GM11168 (cell line): ENCODE measurements at regions not wholly inside any gene's neighbourhood (a gene's known extent, or its start where the extent isn't known, plus 50 kb on each side); places are given as distances from the start of the nearest gene placed in this dataset.

Source experiments
- in situ Hi-C: fragments of 300-500 bp; cut with MboI; formaldehyde crosslinking; loops from one replicate; pipeline ENCODE4 v1.12.0; 2022; ENCODE audit warnings: low sequenced_read_pairs; ENCODE audit not compliant: unreplicated experiment

GRCh38 chr12:4112290-4112689, 161.3 kb upstream of the CCND2 start:
- in situ Hi-C loops: no loop called here

- in situ Hi-C loops: no loop called here
These were observed 162.6 kb upstream of the CCND2 start for GRCh38 chr12:4111010-4111409.

GRCh38 chr12:4109826-4110225, 163.7 kb upstream of the CCND2 start:
- in situ Hi-C loops: loop anchor here (5.0 to 10.0 kb wide), 2 partner anchors 167 to 235 kb away; partner anchors contain the start of gene PARP11

GRCh38 chr12:4108803-4109345, 164.7 kb upstream of the CCND2 start:
- in situ Hi-C loops: loop anchor here (5.0 to 10.0 kb wide), 2 partner anchors 168 to 234 kb away; partner anchors contain the start of gene PARP11

DNA sequence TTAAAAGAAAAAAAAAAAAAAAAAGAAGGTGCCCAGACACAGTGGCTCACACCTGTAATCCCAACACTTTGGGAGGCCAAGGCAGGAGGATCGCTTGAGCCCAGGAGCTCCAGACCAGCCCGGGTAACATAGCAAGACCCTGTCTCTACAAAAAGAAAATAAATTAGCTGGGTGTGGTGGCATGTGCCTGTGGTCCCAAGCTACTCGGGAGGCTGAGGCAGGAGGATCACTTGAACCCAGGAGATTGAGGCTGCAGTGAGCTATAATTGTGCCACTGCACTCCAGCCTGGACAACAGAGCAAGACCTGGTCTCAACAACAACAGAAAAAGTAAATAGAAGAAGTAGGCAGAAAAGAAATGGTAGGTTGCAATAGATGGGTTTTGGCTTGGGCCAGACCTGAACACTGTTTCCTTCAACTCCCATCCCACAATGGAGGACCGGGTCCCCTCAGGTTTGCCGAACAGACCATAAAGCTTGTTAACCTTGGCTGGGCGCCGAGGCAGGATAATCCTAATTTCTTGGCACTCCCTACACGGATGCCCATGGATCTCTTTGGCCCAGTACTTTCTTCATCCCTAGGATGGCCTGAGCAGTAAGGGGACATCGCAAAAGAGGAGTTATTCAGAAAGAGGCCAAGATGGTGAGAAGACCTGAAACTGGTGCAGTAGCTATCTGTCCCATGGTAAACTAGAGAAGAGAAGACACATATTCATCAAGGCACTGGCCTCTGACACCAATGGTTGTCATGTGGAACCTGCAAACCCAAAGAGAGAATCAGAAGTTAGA, 165.5 kb upstream of the CCND2 start:
- in situ Hi-C loops: loop anchor here (5.0 to 10.0 kb wide), 2 partner anchors 169 to 233 kb away; partner anchors contain the start of gene PARP11

- in situ Hi-C loops: loop anchor here (5.0 to 10.0 kb wide), 2 partner anchors 170 to 233 kb away; partner anchors contain the start of gene PARP11
These were observed 166.1 kb upstream of the CCND2 start for GRCh38 chr12:4107436-4107878.

DNA sequence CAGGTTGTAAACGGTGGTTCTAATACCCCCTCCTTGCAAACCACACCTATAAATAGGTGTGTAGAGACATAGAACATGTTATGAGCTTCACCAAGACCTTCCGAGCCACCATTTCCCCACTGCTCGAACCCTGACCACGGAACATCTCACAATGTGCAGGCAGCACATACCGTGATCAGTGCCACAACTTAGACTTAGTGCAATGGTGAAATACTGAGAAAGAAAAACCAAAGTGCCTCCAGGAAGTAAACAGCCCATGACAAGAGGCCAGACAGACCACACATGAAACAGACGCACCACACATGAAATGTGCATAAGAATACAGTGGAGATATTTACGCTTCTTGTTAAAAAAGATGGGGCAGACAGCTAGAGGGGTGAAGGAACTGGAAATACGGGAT, 166.9 kb upstream of the CCND2 start:
- in situ Hi-C loops: loop anchor here (5.0 to 10.0 kb wide), 2 partner anchors 171 to 232 kb away; partner anchors contain the start of gene PARP11

- in situ Hi-C loops: loop anchor here (5.0 to 10.0 kb wide), 2 partner anchors 173 to 230 kb away; partner anchors contain the start of gene PARP11
These were observed 168.8 kb upstream of the CCND2 start for GRCh38 chr12:4104722-4105244.

GRCh38 chr12:4099276-4099675, 174.3 kb upstream of the CCND2 start:
- in situ Hi-C loops: no loop called here

DNA sequence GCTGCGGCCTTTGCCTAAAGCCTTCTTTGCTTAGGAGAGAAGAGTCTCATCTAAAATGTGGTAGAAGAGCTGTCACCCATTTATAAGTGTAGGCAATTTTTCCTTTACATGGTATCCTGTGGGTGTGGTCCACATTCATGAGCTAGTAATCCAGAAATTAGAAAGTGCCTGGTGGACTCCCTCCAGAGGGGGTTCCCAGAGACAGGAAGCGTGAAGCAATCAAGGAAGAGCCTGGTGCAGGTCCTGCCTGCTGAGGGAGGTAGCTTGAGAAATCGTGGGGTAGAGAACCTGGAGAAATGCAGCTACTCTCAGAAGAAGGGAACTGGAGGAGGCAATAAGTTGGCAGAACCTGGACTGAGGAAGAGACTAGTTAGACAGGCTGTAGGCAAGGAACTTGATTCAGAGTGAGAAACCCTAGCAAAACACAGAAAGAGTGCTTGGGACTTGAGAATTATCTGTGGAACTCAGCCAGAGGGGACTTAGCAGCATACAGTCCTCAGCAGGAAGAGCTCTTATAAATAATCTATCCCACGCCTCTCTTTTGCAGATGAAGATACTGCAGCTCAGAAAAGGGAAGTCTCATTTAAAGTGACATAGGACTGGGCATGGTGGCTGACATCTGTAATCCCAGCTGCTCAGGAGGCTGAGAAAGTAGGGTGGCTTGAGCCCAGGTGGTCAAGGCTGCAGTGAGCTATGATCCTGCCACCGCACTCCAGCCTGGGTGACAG, 182.4 kb upstream of the CCND2 start:
- in situ Hi-C loops: no loop called here

DNA sequence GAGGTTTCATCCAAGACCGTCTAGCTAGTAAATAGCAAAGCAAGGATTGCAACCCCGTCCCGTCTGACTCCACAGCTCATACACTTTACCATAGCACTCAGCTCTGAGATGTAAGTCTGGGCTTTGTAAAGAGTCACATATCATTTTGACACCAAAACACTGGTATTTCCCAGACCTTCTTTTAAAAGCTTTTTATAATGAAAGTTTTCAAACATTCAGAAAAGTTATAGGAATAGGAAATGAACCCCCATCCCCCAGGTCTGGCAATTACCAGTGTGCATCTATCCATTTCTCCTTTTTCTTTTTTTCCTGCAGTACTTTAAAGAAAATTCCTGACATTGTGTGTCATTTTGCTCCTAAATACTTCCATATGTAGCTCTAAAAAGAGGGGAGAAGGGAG, 183.6 kb upstream of the CCND2 start:
- in situ Hi-C loops: loop anchor here (5.0 kb wide), 1 partner anchor 393 kb away; no protein-coding TSS in a partner anchor

DNA sequence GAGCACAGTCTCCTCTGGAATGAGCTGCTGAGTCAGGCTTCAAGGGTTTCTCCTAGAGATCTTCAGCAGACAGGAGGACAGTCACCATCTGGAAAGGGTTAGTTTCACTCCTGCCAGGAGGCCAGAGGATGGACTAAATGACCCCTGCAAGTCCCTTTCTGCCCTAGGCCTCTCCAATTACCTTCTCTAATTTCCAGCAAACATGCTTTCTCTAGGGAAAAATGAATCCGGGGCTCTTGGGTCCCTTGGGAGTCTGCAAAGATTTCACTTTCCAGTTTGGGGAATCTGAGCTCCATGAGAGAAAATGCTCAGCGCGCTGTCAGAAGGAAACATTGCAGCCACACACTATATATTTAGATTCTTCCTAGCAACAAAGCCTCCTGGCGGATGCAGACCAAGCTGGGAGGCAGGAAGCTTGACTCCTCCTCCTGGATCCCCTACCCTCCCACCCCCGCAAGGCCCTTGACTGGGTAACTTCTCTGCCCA, 184.4 kb upstream of the CCND2 start:
- in situ Hi-C loops: loop anchor here (5.0 kb wide), 1 partner anchor 392 kb away; no protein-coding TSS in a partner anchor

- in situ Hi-C loops: loop anchor here (5.0 kb wide), 1 partner anchor 391 kb away; no protein-coding TSS in a partner anchor
These were observed 185.1 kb upstream of the CCND2 start for GRCh38 chr12:4088451-4088850.

DNA sequence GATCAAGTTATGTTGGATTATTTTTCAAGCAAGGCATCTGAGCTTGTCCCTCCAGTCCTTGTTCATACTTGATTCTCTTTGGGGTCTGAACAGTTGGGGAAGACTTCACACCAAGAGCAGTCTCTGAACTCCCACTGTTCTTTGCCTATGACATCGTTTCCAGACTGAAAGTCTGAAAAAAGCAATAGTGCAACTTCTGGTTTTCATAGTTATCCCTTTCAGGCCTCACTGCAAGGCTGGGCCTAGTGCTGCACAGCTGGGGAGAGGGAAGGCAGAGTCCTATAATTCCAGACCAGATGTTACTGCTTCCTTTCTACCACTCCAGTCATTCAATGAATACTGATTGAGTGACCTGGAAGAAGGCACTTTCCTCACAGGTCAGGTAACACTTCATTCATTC, 187.1 kb upstream of the CCND2 start:
- in situ Hi-C loops: loop anchor here (5.0 kb wide), 1 partner anchor 389 kb away; no protein-coding TSS in a partner anchor

- in situ Hi-C loops: no loop called here
These were observed 189.0 kb upstream of the CCND2 start for GRCh38 chr12:4084573-4084972.

- in situ Hi-C loops: no loop called here
These were observed 190.7 kb upstream of the CCND2 start for GRCh38 chr12:4082809-4083403.

DNA sequence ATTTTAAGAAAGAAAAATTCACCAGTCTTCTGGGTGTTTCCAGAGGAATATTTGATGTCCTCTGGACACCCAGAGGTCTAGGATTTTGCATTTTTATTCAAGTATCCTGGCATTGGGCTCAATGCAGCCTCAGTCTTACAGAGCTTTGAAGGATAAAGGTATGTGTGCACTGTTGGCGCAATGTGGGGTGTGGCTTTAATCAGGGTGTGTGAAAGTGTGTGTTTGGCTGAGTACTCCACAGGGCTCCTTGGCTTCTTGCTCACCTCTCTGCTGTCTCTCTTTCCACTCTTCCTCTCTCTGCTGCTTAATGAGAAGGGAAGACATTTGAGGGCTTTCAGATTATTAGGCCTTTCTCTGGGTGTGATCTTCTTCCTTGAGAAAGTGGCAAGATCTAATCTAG, 193.3 kb upstream of the CCND2 start:
- in situ Hi-C loops: no loop called here

GRCh38 chr12:4074129-4074528, 199.4 kb upstream of the CCND2 start:
- in situ Hi-C loops: no loop called here

GRCh38 chr12:4069670-4070010, 196.4 kb upstream of the PARP11 start:
- in situ Hi-C loops: no loop called here
